ENCODE measurements at regions not wholly inside any gene's neighbourhood (a gene's known extent, or its start where the extent isn't known, plus 50 kb on each side); places are given as distances from the start of the nearest gene placed in this dataset.

GRCh38 chr4:20478412-20478811 is 221.8 kb upstream of the PACRGL start:
- Histone ChIP-seq H3K4me1 (no peaks in the 10 kb centered on the region), H3K4me3 (no peak overlapping the region), H3K27me3 (no peaks in the 10 kb centered on the region), H3K27ac (no peak overlapping the region), H3K9ac (ENCODE audit: low read depth in 2 of 2, low read length in 2 of 2) (no peak overlapping the region), H3K9me3 (no peaks in the 10 kb centered on the region), H3K36me3 (no peaks in the 10 kb centered on the region)
- no peak for DNase-seq
- intact Hi-C loops (cut with DNase I) = no loop called here
- TF ChIP-seq CTCF (IDR thresholded peaks at IDR 0.05) = no peak

- TF ChIP-seq CTCF (IDR thresholded peaks at IDR 0.05) = no peak
These were observed 219.9 kb upstream of the PACRGL start for GRCh38 chr4:20480165-20480947.

DNA sequence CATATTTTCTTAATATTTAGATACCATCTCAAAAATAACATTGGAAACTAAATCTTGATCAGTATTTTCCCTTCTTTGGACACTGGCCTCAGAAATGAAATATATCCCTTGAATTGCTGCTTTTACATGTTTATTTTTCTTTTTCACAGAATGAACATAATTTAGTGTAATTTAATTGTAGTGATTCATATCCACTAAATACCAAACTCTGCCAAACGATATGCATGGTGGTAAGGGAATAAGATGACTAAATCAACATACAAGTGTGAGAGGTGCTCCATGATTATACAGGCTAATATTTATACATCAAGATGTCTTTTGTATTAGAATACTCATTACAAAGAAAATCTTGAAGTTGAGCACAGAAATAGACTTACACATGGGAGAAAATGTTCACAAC is 216.8 kb upstream of the PACRGL start:
- no peak for DNase-seq
- no peak overlapping the region for H3K9ac ChIP-seq (ENCODE audit: low read depth in 2 of 2, low read length in 2 of 2)
- H3K4me1 ChIP-seq = no peaks in the 10 kb centered on the region
- H3K36me3 ChIP-seq = no peaks in the 10 kb centered on the region
- no peak overlapping the region for H3K27ac ChIP-seq
- H3K27me3 ChIP-seq = no peaks in the 10 kb centered on the region
- intact Hi-C loops (cut with DNase I) = no loop called here
- no peak for TF ChIP-seq CTCF (IDR thresholded peaks at IDR 0.05)
- H3K9me3 ChIP-seq = no peaks in the 10 kb centered on the region
- H3K4me3 ChIP-seq = no peak overlapping the region

More at GRCh38 chr4:20480165-20480947, 219.9 kb upstream of the PACRGL start:
- no peak for DNase-seq
- Histone ChIP-seq H3K27ac (no peak overlapping the region), H3K4me1 (no peaks in the 10 kb centered on the region), H3K9ac (ENCODE audit: low read depth in 2 of 2, low read length in 2 of 2) (no peak overlapping the region), H3K27me3 (no peaks in the 10 kb centered on the region), H3K4me3 (no peak overlapping the region), H3K36me3 (no peaks in the 10 kb centered on the region), H3K9me3 (no peaks in the 10 kb centered on the region)
- intact Hi-C loops (cut with DNase I) = no loop called here

GRCh38 chr4:20486433-20486832 is 213.8 kb upstream of the PACRGL start:
- H3K27ac ChIP-seq = no peak overlapping the region
- H3K36me3 ChIP-seq = no peaks in the 10 kb centered on the region
- no peaks in the 10 kb centered on the region for H3K27me3 ChIP-seq
- no peak overlapping the region for H3K9ac ChIP-seq (ENCODE audit: low read depth in 2 of 2, low read length in 2 of 2)
- no peak overlapping the region for H3K4me3 ChIP-seq
- no peaks in the 10 kb centered on the region for H3K4me1 ChIP-seq
- no peak for DNase-seq
- H3K9me3 ChIP-seq = no peaks in the 10 kb centered on the region
- no peak for TF ChIP-seq CTCF (IDR thresholded peaks at IDR 0.05)
- intact Hi-C loops (cut with DNase I) = no loop called here

- H3K9ac ChIP-seq (ENCODE audit: low read depth in 2 of 2, low read length in 2 of 2) = no peak overlapping the region
- no peak for TF ChIP-seq CTCF (IDR thresholded peaks at IDR 0.05)
- no peak overlapping the region for H3K4me3 ChIP-seq
- H3K9me3 ChIP-seq = no peaks in the 10 kb centered on the region
- no peaks in the 10 kb centered on the region for H3K36me3 ChIP-seq
- DNase-seq = no peak
- H3K4me1 ChIP-seq = no peaks in the 10 kb centered on the region
- no peak overlapping the region for H3K27ac ChIP-seq
- H3K27me3 ChIP-seq = no peaks in the 10 kb centered on the region
- intact Hi-C loops (cut with DNase I) = no loop called here
These were observed 212.8 kb upstream of the PACRGL start for GRCh38 chr4:20487446-20487845.

Measured in colonic mucosa (tissue), 4 donors.